Smooth muscle cell (in vitro differentiated cells): ENCODE measurements at regions not wholly inside any gene's neighbourhood (a gene's known extent, or its start where the extent isn't known, plus 50 kb on each side); places are given as distances from the start of the nearest gene placed in this dataset.

Experiments
- DNase-seq: peaks from one replicate; lab custom pipeline; 2025; ENCODE audit not compliant: unreplicated experiment; lab: John Stamatoyannopoulos, UW
- H2AFZ ChIP-seq: fragments of 200-600 bp; sonication (generic); 2 replicates; pipeline ENCODE4 v1.6.0; 2016; ENCODE audit warnings: antibody characterized with exemption, low read depth, mild to moderate bottlenecking
- H3F3A ChIP-seq: fragments of 200-600 bp; sonication (generic); 2 replicates; pipeline ENCODE4 v1.6.0; 2017; ENCODE audit warnings: antibody characterized with exemption, low read depth
- H3K27ac ChIP-seq: fragments of 200-600 bp; sonication (generic); 2 replicates; pipeline ENCODE4 v1.5.1; 2016; ENCODE audit warnings: low read depth, mild to moderate bottlenecking
- H3K27me3 ChIP-seq: fragments of 200-600 bp; sonication (generic); 2 replicates; pipeline ENCODE4 v1.6.1; 2016; ENCODE audit warnings: low read depth, mild to moderate bottlenecking
- H3K36me3 ChIP-seq: fragments of 200-600 bp; sonication (generic); 2 replicates; pipeline ENCODE4 v1.5.1; 2016; ENCODE audit warnings: low read depth
- H3K4me1 ChIP-seq: fragments of 200-600 bp; sonication (generic); 2 replicates; pipeline ENCODE4 v1.5.1; 2016; ENCODE audit warnings: low read depth
- H3K4me2 ChIP-seq: fragments of 200-600 bp; sonication (generic); 2 replicates; pipeline ENCODE4 v1.6.0; 2016; ENCODE audit warnings: mild to moderate bottlenecking
- H3K4me3 ChIP-seq: fragments of 200-600 bp; sonication (generic); 2 replicates; pipeline ENCODE4 v1.5.1; 2016; ENCODE audit warnings: mild to moderate bottlenecking
- H3K79me2 ChIP-seq: fragments of 200-600 bp; sonication (generic); 2 replicates; pipeline ENCODE4 v1.6.0; 2016; ENCODE audit warnings: low read depth, mild to moderate bottlenecking
- H3K9ac ChIP-seq: fragments of 200-600 bp; sonication (generic); 2 replicates; pipeline ENCODE4 v1.6.0; 2016; ENCODE audit warnings: low read depth
- H3K9me3 ChIP-seq: fragments of 200-600 bp; sonication (generic); replicated peaks from 2 replicates; pipeline ENCODE4 v1.5.1; 2016; ENCODE audit warnings: low read depth
- H4K20me1 ChIP-seq: fragments of 200-600 bp; sonication (generic); 2 replicates; pipeline ENCODE4 v1.6.0; 2016; ENCODE audit warnings: low read depth
- CTCF ChIP-seq: fragments of 200-600 bp; sonication (generic); IDR thresholded peaks from 2 replicates; pipeline ENCODE4 v1.5.1; 2017; ENCODE audit warnings: borderline replicate concordance, mild to moderate bottlenecking, antibody characterized with exemption; ENCODE audit not compliant: insufficient read depth, poor library complexity, severe bottlenecking
- WGBS: methylation state at CpG from one replicate; pipeline ENCODE4 v1.1.7; 2016; ENCODE audit warnings: low lambda C conversion rate; 5-methylcytosine and 5-hydroxymethylcytosine counted together

DNA sequence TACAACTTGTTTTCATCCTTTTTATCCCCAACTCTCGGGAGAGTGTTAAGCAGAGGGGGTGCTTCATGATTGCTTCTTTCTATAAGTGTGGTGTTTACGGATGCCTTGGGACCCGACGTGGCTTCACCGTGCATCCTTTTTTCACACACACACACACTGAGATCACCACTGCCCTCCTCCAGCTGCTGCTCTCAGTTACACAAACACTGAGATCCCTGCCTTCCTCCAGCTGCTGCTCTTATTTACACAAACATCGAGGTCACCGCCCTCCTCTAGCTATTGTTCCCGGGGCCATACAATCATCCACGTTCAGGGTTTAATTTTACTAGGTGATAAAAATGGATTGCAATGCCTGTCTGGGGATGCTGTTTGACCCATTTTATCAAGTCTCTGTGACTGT lies 155.4 kb upstream of the FAM9B start:
- Histone ChIP-seq H3K27me3 (no peaks in the 10 kb centered on the region), H3K9ac (no peak overlapping the region), H3K9me3 (no peaks in the 10 kb centered on the region), H3K4me3 (no peak overlapping the region), H3K27ac (no peak overlapping the region), H3K4me2 (no peak overlapping the region), H2AFZ (no peak overlapping the region), H4K20me1 (no peaks in the 10 kb centered on the region), H3K4me1 (no peaks in the 10 kb centered on the region), H3K79me2 (no peaks in the 10 kb centered on the region), H3K36me3 (no peaks in the 10 kb centered on the region), H3F3A (no peaks in the 10 kb centered on the region)
- TF ChIP-seq CTCF, result no peak
- DNase-seq, result no peak
- WGBS, result 73% methylated on average over 9 of the region's 9 CpGs

GRCh38 chrX:9191392-9191791 lies 157.5 kb upstream of the FAM9B start:
- H3K9me3 ChIP-seq, result no peaks in the 10 kb centered on the region
- no peaks in the 10 kb centered on the region for H3K27me3 ChIP-seq
- H2AFZ ChIP-seq, result no peak overlapping the region
- no peak for DNase-seq
- H3F3A ChIP-seq, result no peaks in the 10 kb centered on the region
- TF ChIP-seq CTCF, result no peak
- H3K4me3 ChIP-seq, result no peak overlapping the region
- H3K9ac ChIP-seq, result no peak overlapping the region
- H3K36me3 ChIP-seq, result no peaks in the 10 kb centered on the region
- H3K4me2 ChIP-seq, result no peak overlapping the region
- no peaks in the 10 kb centered on the region for H4K20me1 ChIP-seq
- WGBS, result 80% methylated on average over 5 of the region's 5 CpGs
- H3K27ac ChIP-seq, result no peak overlapping the region
- H3K4me1 ChIP-seq, result no peaks in the 10 kb centered on the region
- H3K79me2 ChIP-seq, result no peaks in the 10 kb centered on the region

- Histone ChIP-seq H2AFZ (no peak overlapping the region), H3K9me3 (no peaks in the 10 kb centered on the region), H3K27ac (no peak overlapping the region), H3K9ac (no peak overlapping the region), H3K27me3 (no peaks in the 10 kb centered on the region), H3F3A (no peaks in the 10 kb centered on the region), H3K36me3 (no peaks in the 10 kb centered on the region), H3K4me3 (no peak overlapping the region), H4K20me1 (no peaks in the 10 kb centered on the region), H3K4me2 (no peak overlapping the region), H3K4me1 (no peaks in the 10 kb centered on the region), H3K79me2 (no peaks in the 10 kb centered on the region)
- WGBS, result 70% methylated on average over 4 of the region's 4 CpGs
- TF ChIP-seq CTCF, result no peak
- DNase-seq, result no peak
Observed at GRCh38 chrX:9195199-9195880, 161.4 kb upstream of the FAM9B start.
